Stimulated activated CD4-positive, alpha-beta T cell treated with anti-CD3 and anti-CD28 coated beads, Interleukin-4, amount 100 ng/mL, for 4 hours (primary cell): ENCODE measurements at regions not wholly inside any gene's neighbourhood (a gene's known extent, or its start where the extent isn't known, plus 50 kb on each side); places are given as distances from the start of the nearest gene placed in this dataset.
"Not testable (repeated sequence)": the region's sequence is repeated elsewhere in the genome, so short reads cannot be mapped to it uniquely, and the experiment has no call there.

ENCODE experiments used
- DNase-seq, 2 experiments: peaks; one replicate each; pipeline ENCODE4 v3.0.0-alpha.2; 2020

DNA sequence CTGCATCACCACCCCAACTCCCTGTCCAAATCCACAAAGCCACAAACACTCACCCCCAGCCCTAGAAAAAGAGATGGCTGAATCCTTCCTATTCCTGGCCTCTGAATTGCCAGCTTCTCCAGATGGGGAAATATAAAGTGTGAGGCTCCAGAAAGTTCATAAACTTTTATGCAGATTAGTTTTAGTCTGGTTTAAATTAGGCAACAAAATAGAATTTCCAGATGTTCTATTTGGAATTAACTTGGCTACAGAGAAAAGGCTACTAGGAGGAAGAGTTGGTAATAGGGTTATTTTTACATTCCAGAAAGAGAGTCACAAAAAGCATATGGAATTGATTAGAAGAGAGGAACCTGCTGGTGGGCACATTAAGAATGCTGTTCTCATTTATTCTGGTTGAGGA is 56.0 kb downstream of the EN1 start:
- DNase-seq: no peak

DNA sequence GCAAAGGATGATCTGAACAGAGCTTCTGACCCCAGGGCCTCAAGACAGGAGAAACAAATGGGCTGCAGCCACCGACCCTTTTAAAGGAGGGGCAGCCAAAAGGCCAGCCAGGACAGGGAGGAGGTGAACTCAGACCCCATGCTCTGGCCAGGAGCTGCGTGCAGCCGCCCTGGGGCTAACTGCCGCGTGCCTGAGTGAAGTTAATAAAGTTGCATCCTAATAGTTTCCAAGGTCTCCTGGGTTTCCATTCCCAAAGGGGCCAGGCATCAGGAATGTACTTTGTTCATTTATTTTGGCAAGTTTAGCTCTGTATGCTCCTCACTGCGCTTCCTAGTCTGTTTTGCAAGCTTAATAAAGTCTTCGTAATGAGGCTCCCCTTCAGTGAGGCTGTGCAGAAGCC is 60.7 kb downstream of the EN1 start:
- DNase-seq: no peak

DNA sequence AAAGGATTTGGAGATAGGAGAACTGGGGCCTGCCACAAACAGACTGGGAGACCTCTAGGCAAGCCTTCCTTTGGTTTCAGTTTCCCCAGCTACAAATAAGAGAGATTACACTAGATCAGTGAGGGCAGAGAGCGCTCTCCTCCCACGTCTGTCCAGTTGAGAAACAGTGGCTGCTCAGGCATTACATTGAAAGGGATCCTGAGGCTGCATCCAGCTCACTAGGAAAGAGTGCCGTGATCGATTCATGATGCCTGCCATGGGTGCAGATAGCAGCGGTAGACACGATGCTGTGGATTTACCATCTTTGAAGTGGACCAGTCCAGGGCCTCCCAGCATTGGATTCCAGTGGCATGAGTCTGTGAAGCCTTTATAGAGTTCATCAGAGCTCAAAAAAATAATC is 62.6 kb downstream of the EN1 start:
- no peak for DNase-seq

DNA sequence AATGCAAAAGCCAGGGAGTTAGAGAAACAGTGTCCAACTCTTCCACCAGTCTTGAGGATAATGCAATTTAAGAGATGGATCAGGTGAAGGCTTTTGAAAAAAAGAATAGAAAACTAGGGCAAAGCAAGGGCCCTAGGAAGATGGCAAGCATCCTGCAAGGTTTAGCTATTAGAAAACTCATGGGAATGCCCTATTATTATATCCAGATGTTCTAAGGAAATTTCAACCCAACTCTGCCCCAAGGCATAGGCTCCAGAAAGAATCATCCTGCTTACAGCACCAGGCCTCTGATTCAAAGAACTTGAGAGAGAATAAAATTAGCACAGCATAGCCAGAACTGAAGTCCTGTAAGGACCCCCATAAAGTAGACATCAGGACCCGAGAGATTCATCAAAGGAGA is 68.1 kb downstream of the EN1 start:
- no peak for DNase-seq

DNA sequence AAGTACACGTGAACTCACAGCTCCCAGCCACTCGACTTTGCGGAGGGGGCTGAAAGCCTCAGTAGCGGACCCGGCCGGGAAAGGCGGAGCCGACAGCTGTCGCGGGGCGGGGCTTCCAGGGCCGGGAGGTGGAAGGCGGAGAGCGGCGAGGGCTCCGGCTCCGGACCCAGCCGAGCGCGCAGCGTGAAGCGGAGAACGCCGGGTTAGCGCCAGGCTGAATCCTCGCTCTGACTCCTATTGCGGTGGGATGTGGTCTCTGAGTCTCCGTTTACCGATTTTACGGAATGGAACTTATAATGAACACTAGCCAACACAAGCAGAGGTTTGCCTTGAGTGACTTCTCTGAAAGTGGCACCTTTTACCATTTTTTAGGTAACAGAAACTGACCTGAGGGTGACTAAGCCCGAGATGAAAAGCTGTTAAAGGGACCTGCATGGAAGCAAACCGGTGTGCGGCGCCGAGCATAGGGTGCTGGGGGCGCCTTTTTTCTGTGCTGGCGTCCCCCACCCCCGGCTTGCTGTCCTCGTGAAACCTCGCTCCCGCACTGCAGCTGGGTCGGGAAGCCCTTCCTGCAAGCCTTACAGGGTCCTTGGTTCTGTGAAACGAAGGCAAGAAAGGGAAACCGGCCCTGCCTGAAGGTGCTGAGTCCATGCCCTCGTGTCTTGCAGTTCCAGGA is 72.9 kb downstream of the EN1 start:
- peak in 1 of 2 experiments; percentile 10 for DNase-seq

DNA sequence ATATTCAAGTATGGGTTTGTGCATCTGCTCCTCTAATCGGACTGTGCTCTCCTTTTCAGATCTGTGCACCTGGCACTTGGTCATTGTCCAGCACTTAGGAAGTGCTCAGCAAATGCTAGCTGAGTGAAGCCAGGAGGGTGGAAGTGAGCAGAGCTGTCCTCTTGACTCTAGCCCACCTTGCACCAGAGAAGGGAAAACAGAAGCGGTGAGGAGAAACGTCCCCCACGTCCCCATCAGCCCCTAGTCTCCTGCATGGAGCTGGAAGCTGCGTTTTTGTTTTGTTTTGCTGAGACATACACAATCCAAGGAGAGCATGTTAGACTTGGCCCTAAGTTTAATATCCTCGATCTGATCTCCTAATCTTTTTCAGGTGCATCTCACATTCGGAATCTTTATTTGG is 73.6 kb downstream of the EN1 start:
- no peak for DNase-seq

DNA sequence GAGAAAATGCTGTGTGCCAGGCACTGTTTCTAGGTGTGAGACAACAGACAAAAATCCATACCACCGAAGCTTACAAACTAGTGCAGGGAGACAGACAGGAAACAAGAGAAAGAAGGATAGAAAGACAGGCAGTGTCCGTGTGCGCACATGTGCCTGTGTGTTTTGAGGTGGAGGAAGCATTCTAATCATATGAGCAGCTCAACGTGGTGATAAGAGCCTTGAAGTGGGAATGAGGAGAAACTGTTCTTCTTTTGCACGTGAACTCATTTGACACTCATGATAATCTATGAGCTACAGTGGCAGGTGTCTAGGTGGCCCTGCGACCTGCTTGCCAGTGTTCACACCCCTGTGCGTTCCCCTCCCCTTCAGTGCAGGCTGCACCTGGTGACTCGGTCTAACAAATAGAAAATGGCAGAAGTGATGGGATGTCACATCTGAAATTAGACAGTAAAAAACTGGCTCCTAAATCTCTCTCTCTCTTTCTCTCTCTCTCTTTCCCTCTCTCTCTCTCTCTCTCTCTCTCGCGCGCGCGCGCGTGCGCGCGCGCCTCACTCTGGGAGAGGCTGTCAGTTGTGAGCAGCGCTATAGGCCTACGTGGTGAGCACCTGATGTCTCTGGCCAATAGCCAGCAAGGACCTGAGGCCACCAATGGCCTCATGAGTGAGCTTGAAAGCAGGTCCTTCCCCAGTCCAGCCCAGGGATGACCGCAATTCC is 74.8 kb downstream of the EN1 start:
- no peak for DNase-seq

DNA sequence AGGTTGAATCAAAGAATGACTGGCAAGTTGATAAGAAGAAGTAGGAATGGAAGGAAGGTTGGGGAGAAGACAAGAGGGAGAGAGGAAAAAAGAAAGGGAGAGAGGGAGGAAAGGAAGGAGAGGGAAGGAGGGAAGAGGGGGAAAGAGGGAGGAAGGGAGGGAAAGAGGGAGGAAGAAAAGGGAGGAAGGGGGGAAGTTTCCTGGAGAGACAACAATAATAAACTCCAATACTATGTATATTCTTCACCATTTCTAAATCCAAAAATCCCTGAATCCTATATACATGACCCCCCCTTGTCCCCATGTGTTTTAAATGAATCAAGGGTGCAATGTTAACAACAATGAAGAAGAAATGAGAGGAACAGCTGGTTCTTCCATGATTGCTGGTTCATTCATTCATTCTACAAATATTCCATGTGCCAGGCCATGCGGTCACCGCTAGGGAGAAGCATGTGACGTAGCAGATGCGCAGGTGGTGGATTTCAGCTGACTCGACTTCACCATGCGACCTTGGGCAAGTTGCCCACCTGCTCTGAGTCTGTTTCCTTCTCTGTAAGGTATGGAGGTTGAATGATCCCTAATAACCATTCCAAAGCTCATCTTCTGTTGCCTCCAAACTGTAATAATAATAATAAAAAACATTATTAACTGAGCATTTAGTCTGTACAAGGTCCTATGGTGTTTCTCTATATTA is 77.6 kb downstream of the EN1 start:
- no peak for DNase-seq

DNA sequence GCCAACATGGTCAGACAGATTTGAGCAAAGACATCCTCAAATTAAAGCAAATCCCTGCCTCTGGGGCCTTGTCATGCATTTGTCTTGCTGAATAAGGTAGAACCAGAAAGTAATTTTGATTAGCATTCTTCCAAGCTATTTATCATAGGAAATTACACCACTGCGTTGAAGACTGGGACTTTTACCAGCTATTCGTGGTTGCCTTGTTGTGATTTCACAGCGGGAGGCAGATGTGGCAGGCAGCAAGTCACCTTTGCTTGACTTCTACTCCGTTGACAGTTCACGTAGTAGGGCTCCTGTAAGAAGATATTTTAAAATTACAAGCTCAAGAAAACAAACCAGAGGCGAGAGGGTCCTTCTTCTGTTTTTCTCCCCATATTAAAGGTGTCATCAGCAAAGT is 80.6 kb downstream of the EN1 start:
- DNase-seq: no peak

DNA sequence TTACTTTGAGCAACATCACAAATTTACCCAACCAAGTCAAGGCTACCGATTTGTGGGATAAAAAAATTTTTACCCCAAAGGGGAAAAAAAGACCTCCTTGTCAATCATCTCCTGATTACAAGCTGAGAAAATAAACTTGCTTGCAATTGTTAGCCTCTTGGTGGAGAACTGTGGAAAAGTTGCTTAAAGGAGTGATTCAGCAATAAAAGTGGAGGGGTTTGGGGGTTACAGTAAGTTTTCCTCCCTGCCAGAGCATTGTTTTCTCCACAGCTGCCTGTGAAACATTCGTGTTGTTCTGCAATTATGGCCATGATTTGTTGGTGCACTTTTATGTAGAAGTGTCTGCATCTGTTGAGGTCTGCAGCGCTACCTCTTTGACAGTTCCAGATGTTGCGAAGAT is 82.6 kb downstream of the EN1 start:
- DNase-seq: no peak

DNA sequence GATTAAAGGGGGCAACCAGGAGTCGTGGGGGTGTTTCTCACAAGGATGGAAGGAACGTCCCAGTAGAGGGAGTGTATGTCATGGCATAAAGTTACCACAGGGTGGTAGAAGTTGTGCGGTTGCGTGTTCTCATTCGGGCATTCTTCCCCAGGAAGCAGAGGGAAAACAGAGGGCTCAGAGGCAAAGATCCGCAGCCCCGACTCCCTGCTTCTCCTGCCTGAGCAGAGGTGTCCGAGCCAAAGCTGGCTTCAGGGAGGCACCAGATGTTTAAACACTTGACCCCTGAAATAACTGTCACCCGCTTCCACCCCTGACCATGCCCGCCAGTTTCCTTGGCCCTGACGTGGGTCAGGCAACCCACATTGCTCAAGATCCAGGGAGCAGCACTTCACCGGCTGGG is 83.7 kb downstream of the EN1 start:
- no peak for DNase-seq

DNA sequence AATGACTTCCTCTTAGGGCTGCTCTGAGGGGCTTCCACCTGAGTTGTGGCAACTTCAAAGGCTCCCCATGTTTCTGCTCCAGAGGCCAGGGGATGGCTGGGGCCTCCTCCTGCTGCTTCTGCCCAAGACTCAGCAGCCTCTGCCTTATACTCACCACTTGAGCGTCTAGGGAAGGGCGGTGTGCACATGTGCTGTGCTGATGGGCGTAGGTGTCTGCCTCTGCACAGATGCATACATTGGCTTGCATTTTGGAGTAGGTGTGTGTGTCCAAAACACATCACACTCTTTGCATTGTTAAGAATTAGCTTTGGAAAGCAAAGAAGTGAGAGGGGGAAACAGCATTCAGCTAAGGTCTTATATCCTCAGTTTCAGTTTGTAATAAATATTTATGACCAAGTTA is 85.2 kb downstream of the EN1 start:
- no peak for DNase-seq

DNA sequence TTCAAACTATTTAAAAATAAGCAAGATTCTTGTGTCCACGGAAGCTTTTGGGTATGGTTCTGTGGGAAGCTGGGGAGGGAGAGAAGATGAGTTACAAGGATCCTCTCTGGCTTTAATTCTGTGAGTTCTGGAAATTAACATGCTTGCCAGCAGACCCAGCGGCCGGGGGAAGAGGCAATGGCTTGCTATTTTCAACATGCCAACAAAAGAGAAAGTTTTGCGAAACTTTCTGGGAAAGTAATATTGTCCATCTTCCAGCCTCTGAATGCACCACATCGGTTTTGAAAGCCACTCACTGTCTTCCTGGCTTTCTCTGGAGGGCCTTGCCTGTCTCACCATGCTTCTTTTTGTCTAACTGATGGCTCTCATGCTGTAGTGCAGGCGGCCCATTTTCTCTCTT is 85.7 kb downstream of the EN1 start:
- DNase-seq: no peak

DNA sequence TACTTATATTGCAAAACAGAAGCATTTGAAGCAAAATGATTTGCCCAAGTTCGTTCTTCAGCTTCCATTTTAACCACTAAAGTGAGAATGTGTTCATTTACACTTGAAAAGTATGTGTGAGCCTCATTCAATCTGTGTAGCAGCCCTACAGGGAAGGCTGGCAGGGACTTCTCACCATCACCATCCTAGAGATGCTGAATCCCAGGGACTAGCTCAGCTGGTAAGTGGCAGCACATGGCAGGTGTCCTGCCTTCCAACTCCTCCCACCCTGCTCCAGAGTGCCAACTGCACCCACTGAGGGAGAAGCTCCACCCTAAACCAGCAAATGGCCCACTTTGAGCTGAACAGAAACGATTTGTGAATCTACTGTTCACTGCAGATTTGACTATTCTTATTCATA is 91.5 kb downstream of the EN1 start:
- DNase-seq: no peak

DNA sequence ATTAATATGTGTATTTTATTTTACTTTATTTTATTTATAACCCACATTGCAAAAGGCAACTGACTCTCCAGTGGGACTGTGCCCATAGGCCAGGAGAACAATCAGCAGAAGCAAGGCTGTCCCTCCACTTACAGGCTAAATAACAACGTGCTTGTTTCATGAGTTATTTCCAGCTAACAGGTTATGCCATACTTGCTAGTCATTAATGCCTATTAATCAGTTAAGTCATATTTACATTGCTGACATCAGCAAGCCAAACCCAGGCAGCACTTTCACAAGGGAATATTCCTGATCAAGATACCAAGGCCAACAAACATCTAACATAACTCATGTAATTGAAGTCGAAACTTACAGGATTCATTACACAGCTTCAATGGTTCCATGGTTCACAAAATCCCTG is 92.1 kb downstream of the EN1 start:
- no peak for DNase-seq

DNA sequence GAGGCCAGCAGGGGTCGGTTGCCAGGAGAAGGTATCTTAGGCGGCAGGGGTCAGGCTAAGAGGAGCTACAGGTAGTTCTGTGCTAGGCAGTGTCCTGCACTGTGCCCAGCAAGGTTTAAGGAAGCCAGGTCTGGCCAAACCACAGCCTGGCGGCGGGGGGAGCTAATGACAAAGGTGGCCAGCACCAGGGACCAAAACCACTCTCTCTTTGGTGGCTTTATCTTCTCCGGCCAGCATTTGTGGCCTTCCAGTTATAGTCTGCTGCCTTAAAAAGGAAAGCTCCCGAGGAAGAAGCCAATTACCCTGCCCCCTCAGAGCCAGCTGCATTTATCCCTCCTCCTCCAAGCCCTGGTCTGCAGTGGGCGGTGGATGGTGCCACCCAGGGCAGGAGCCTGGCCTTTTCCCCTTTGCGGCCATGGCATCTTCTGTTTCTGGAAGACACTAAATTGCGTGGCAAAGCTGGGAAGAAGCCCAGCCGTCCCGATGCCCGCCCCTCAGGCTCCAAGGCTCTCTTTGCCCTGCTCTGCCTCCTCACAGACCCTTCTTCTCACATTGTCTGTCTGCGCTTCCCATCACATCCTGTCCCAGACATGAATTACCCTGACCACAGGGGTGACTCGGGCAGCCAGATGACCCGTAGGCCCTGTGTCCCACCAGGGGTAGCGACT is 94.6 kb downstream of the EN1 start:
- no peak for DNase-seq

DNA sequence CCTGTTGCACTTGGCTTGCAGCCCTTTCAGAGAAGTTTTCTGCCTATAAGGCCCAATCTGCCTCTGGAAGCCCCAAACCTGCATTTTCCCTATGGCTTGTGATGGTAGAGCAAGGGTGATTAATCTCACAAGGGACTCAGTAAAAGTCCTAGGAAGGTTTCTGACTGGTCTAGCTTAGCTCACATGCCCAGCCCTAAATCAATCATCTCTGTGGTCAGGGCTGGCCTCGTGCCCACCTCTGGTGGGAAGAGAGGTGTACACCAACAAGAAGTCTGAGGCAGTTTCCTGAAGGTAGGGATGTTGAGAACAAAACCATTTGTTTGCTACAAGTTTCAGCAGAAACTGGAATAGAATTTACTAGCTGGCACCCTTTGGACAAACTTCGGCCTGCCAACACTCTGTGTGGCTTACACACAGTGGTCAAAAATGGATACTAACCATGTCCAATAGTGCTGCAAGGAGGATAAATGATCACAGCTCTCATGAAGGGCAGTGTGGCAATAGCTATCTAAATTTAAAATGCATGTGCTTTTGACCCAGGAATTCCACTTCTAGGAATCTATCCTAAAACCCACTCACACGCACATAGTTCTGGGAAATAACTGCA is 96.4 kb downstream of the EN1 start:
- DNase-seq: no peak

DNA sequence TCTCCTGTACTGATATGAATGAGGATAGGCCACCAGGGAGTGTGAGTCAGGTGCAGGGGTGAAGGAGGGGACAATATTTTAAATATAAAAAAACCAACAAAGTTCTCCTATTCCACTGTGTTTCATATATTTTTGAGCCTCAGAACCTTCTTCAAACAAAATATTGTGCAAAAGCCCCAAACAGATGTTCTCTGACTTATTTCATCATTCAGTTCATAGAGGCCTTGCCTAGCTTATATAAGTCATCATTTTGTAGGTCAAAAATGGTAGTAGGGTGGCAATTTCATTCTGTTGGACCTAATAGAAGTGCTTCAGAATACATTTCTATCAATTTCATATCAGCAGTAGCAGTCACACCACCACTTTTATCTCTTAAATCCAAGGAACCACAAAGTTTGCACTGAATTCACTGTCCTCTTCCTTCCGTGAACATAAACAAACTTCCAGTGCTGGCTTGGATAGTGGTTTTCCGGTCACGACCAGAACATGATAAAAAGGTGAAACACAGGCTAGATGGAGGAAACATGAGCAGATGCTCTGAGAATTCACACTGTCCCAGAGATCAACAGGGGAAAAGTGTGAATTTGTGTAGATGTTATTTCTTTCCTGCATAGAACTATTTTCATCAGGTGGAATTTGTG is 99.1 kb downstream of the EN1 start:
- DNase-seq: no peak

DNA sequence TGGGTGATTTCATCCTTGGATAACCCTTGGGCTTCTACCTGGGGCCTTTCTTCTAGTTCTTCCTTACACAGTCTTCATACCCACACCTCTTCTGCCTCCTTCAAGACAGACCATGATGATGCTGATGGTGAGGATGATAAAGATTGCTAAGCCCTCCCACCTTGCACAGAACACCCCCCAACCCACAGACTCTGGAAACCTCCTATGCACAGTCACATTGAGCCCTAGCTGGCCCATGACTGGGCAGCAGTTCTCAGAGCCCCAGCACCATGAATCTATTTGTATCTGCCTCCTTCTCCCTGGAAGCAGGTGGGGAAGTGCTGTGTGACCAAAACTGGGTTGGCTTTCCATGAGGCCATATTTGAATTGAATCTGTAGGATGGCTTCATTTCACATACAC is 99.8 kb downstream of the EN1 start:
- DNase-seq: no peak

DNA sequence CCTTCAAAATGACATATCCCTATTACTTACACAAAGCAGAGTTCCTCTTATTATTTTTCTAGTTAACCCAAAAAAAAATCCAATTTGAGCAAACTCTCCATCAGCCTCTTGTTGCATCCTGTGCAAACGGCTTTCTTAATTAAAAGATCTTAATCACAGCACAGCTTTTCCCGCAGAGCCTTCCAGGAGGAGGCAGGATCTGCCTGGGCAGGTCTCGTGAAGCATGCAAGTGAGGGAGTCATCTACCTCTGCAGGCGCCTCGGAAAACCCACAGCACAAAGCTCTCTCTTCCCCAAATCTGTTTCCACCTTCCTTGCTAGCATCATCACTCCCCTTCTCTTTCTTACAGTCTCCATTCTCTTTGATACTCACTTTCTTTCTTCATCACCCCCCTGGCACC is 100.4 kb downstream of the EN1 start:
- DNase-seq: no peak

DNA sequence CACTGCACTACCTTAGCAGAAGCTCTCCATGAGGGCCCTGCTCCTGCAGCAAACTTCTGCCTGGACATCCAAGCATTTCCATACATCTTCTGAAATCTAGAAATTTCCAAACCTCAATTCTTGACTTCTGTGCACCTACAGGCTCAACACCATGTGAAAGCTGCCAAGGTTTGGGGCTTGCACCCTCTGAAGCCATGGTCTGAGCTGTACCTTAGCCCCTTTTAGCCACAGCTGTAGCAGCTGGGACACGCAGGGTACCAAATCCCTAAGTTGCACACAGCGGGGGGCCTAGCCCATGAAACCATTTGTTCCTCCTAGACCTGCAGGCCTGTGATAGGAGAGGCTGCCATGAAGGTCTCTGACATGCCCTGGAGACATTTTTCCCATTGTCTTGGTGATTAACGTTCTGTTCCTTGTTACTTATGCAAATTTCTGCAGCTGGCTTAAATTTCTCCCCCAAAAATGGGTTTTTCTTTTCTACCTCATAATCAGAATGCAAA is 102.7 kb downstream of the EN1 start:
- DNase-seq: not testable (repeated sequence)

DNA sequence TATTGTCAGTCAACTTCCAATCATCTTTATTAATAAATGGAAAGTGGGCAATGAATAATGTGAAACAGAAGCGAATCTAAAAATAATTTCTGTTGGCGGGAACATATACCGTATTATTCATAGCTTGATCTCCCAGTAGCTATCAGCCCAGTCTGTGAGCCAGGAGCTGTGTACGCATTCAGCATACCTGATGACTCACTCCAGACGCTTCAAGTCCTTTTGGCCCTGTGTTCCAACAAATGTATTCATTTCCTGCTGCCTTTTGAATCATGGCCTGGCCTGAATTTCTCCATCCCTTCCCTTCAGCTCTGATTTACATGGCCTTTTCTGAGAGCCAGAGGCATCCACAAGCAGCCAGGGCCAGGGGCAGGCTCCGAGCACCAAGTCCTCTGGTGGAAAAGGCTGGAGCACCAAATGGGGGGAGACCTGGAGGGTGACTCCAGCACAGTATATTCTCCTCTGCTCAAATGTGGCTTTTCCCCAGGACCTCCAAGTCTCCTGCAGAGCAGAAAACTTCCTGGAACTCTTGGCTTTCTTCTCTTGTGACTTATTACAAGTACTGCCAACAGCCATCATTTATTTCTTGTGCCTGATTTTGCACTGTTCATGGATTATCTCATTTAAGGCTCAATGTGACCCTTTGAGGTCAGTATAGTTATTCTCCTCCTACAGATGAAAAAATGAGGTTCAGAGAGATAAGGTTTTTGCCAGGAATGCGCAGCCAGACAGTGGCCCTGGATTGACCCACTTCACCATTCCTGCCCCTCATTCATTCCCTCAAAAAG is 108.7 kb downstream of the EN1 start:
- no peak for DNase-seq
